Spleen (tissue), 11 donors: ENCODE measurements at regions not wholly inside any gene's neighbourhood (a gene's known extent, or its start where the extent isn't known, plus 50 kb on each side); places are given as distances from the start of the nearest gene placed in this dataset.

Source experiments
- DNase-seq: peaks from one replicate; pipeline ENCODE4 v3.0.0-alpha.2; 2020
- H3K27ac ChIP-seq, 8 donors: fragments of 200-600 bp; sonication (generic) in 7 of 8; 1 replicate in 4 of 8; 2 replicates in 4 of 8; pipeline versions ENCODE4 v1.5.0 to v1.8.0; 2016 to 2021; ENCODE audit warnings: inconsistent platforms in 4 of 8, mild to moderate bottlenecking in 4 of 8, moderate library complexity in 1 of 8
- H3K27me3 ChIP-seq, 7 donors: fragments of 200-600 bp; sonication (generic) in 6 of 7; replicated peaks in 1 of 7; 1 replicate in 4 of 7; 2 replicates in 3 of 7; pipeline versions ENCODE4 v1.5.0 to v1.8.0; 2016 to 2021; ENCODE audit warnings: inconsistent platforms in 3 of 7, mild to moderate bottlenecking in 1 of 7
- H3K36me3 ChIP-seq, 6 donors: fragments of 200-600 bp; sonication (generic) in 5 of 6; 1 replicate in 4 of 6; 2 replicates in 2 of 6; pipeline versions ENCODE4 v1.5.0 to v1.8.0; 2016 to 2021; ENCODE audit warnings: inconsistent platforms in 2 of 6
- H3K4me1 ChIP-seq, 6 donors: fragments of 200-600 bp; sonication (generic) in 5 of 6; 1 replicate in 3 of 6; 2 replicates in 3 of 6; pipeline versions ENCODE4 v1.5.0 to v1.8.0; 2016 to 2021; ENCODE audit warnings: inconsistent platforms in 3 of 6
- H3K4me3 ChIP-seq, 8 donors: fragments of 200-600 bp; sonication (generic) in 7 of 8; 1 replicate in 4 of 8; 2 replicates in 4 of 8; pipeline versions ENCODE4 v1.5.0 to v1.8.0; 2016 to 2021; ENCODE audit warnings: inconsistent platforms in 4 of 8, mild to moderate bottlenecking in 4 of 8, moderate library complexity in 2 of 8
- H3K9me3 ChIP-seq, 8 donors: fragments of 200-600 bp; sonication (generic) in 7 of 8; 1 replicate in 4 of 8; 2 replicates in 4 of 8; pipeline versions ENCODE4 v1.5.0 to v1.8.0; 2016 to 2021; ENCODE audit warnings: inconsistent platforms in 4 of 8
- CTCF ChIP-seq, 11 experiments: fragments of 200-600 bp in 7 of 11; fragments of 450-650 bp in 4 of 11; sonication (generic) in 4 of 11; IDR thresholded peaks in 8 of 11; conservative IDR thresholded peaks in 3 of 11; 1 replicate in 7 of 11; 2 replicates in 4 of 11; pipeline versions ENCODE4 v1.4.0 to v1.8.0; 2016 to 2021; ENCODE audit warnings: antibody characterized with exemption in 11 of 11, inconsistent platforms in 4 of 11, mild to moderate bottlenecking in 1 of 11
- POLR2A ChIP-seq, 3 donors: fragments of 450-650 bp; IDR thresholded peaks; one replicate each; pipeline ENCODE4 v1.5.1; 2017; ENCODE audit warnings: antibody characterized with exemption in 3 of 3, mild to moderate bottlenecking in 1 of 3
- POLR2AphosphoS5 ChIP-seq, 3 donors: sonication (generic); formaldehyde crosslinking; IDR thresholded peaks; one replicate each; pipeline ENCODE4 v1.5.1; 2017; ENCODE audit warnings: antibody characterized with exemption in 3 of 3
- WGBS, 5 donors: extraction: QIAGEN DNeasy Blood & Tissue Kit in 3 of 5; methylation state at CpG; one replicate each; pipeline versions ENCODE4 v1.1.5 to v1.1.7; 2013 to 2018; 5-methylcytosine and 5-hydroxymethylcytosine counted together
- intact Hi-C: fragments of 100-400 bp; cut with DNase I; formaldehyde crosslinking; loops from one replicate; pipeline ENCODE4 v1.15.0; 2023; ENCODE audit warnings: low total_unique reads
- donor health status: healthy with polysubstance abuse.
- donor health status: DM: no; HTN: no; CAD: no; lungs with moderate emphysema.
- donor health status: DM: no; HTN: no; CAD: no.
- donor health status: Bipolar disorder and iron deficiency.
- donor health status: healthy.
- donor health status: DM: no; HTN: no; CAD: no.
- donor health status: DM: yes; HTN: yes; CAD: no.

GRCh38 chr2:163491850-163492249 lies 244.0 kb downstream of the FIGN start:
- H3K9me3 ChIP-seq = peaks cover 0 to 3% (median under 1%) of the 10 kb centered on the region in 8 donors
- H3K27me3 ChIP-seq = no peaks in the 10 kb centered on the region
- intact Hi-C loops = no loop called here
- no peak overlapping the region for H3K27ac ChIP-seq
- H3K36me3 ChIP-seq = no peaks in the 10 kb centered on the region
- TF ChIP-seq CTCF (IDR thresholded peaks at IDR 0.05 in 8 of 11, conservative IDR thresholded peaks at IDR 0.05 in 3 of 11) = no peak
- no peak for DNase-seq
- H3K4me1 ChIP-seq = no peaks in the 10 kb centered on the region
- no peak overlapping the region for H3K4me3 ChIP-seq
- 70 to 87% (median 79%) methylated on average over 2 of the region's 2 CpGs for WGBS, 5 donors

DNA sequence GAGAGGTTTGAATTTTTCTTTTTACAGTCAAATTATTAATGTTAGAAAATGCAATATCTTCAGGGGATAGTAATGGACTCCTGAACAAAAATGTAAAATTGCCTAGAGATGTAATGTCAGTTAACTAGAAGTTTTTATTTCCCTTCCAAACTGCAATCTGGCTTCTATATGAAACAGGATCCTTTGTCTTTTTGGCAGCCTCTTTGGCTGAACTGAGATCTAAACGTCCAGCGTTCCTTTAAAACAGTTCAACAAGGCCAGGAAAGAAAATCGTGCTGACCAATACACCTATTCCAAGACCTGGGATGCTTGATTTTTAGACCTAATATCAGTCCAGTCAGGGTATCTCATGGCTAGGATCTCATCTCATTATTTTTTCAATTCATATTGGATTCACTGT lies 245.5 kb downstream of the FIGN start:
- intact Hi-C loops = no loop called here
- TF ChIP-seq POLR2A (IDR thresholded peaks at IDR 0.05) (no peak), CTCF (IDR thresholded peaks at IDR 0.05 in 8 of 11, conservative IDR thresholded peaks at IDR 0.05 in 3 of 11) (no peak), POLR2AphosphoS5 (IDR thresholded peaks at IDR 0.05) (no peak)
- WGBS, 5 donors = 73 to 84% (median 77%) methylated on average over 3 of the region's 3 CpGs

DNA sequence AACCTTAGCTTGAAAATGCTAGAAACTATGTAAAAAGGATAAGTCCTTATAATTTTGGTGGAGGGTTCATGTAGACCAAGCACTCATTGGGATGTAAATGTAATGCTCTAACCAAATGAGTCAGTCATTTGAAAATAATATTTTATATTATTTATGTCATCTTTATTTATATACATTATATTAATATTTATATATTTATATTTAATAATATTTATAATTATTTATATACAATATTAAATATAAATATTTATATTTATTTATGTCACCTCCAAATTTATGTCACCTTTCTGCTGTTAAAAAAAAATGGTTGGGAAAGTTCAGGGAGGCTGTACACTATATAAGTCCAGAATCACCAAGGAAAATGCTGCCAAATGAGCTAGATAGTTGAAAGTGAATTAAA lies 254.3 kb downstream of the FIGN start:
- no peaks in the 10 kb centered on the region for H3K27me3 ChIP-seq
- intact Hi-C loops = no loop called here
- no peak for DNase-seq
- TF ChIP-seq POLR2AphosphoS5 (IDR thresholded peaks at IDR 0.05) (no peak), POLR2A (IDR thresholded peaks at IDR 0.05) (no peak), CTCF (IDR thresholded peaks at IDR 0.05 in 8 of 11, conservative IDR thresholded peaks at IDR 0.05 in 3 of 11) (no peak)
- H3K36me3 ChIP-seq = no peaks in the 10 kb centered on the region
- H3K4me1 ChIP-seq = no peaks in the 10 kb centered on the region
- no peak overlapping the region for H3K4me3 ChIP-seq
- H3K27ac ChIP-seq = no peak overlapping the region
- peaks cover 0 to 10% (median 0%) of the 10 kb centered on the region in 8 donors for H3K9me3 ChIP-seq

More for the DNA sequence above, 245.5 kb downstream of the FIGN start:
- DNase-seq = no peak
- Histone ChIP-seq H3K4me3 (no peak overlapping the region), H3K36me3 (no peaks in the 10 kb centered on the region), H3K27ac (no peak overlapping the region), H3K4me1 (no peaks in the 10 kb centered on the region), H3K9me3 (no peaks in the 10 kb centered on the region), H3K27me3 (no peaks in the 10 kb centered on the region)

DNA sequence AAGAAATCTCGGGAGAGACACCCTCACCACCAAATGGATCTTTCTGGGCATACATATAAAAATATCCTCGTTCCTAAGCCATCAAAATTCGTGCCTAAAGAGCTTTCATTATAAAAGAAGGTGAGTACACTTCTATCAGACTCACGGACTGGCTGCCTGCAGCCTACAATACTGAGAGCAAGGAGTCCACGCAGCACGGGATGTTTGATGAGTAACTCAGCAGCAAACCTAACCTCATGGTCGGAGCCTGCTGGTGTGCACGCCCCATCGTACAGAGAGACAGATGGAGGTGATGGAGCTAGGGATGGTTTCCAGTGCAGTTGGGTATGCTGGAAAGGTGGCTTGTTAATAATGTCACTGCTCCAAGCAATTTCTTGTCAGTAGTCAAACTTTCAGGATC lies 256.2 kb downstream of the FIGN start:
- H3K27me3 ChIP-seq = no peaks in the 10 kb centered on the region
- H3K27ac ChIP-seq = no peak overlapping the region
- no peaks in the 10 kb centered on the region for H3K36me3 ChIP-seq
- whole genome bisulfite sequencing, 5 donors = 75 to 91% (median 85%) methylated on average over 9 of the region's 9 CpGs
- no peak for DNase-seq
- TF ChIP-seq CTCF (IDR thresholded peaks at IDR 0.05 in 8 of 11, conservative IDR thresholded peaks at IDR 0.05 in 3 of 11) (no peak), POLR2AphosphoS5 (IDR thresholded peaks at IDR 0.05) (no peak), POLR2A (IDR thresholded peaks at IDR 0.05) (no peak)
- H3K4me1 ChIP-seq = no peaks in the 10 kb centered on the region
- H3K4me3 ChIP-seq = no peak overlapping the region
- peaks cover 0 to 10% (median 0%) of the 10 kb centered on the region in 8 donors for H3K9me3 ChIP-seq
- intact Hi-C loops = no loop called here
